Fibroblast of the aortic adventitia (primary cell): ENCODE measurements at regions not wholly inside any gene's neighbourhood (a gene's known extent, or its start where the extent isn't known, plus 50 kb on each side); places are given as distances from the start of the nearest gene placed in this dataset.
A peak's percentile ranks its signal among the peaks of the same experiment; 100 is the strongest.
"Not testable (repeated sequence)": the region's sequence is repeated elsewhere in the genome, so short reads cannot be mapped to it uniquely, and the experiment has no call there.

Experiments used
- DNase-seq: peaks from one replicate; pipeline ENCODE4 v3.0.0-alpha.2; 2010; ENCODE audit warnings: low read depth
- H3K4me3 ChIP-seq: 2 replicates; pipeline ENCODE4 v1.5.1; 2011; ENCODE audit warnings: low read depth, mild to moderate bottlenecking, control low read depth, low read length, moderate library complexity
- CTCF ChIP-seq: IDR thresholded peaks from 2 replicates; pipeline ENCODE4 v1.5.1; 2011; ENCODE audit warnings: mild to moderate bottlenecking, low read length, control low read depth, inconsistent platforms; ENCODE audit not compliant: insufficient read depth

GRCh38 chr5:154603485-154603884 lies 125.5 kb upstream of the HAND1 start:
- no peak overlapping the region for H3K4me3 ChIP-seq
- DNase-seq: no peak
- TF ChIP-seq CTCF: no peak

GRCh38 chr5:154603011-154603410 lies 125.0 kb upstream of the HAND1 start:
- no peak overlapping the region for H3K4me3 ChIP-seq
- no peak for DNase-seq
- no peak for TF ChIP-seq CTCF

- H3K4me3 ChIP-seq: no peak overlapping the region
- DNase-seq: no peak
- no peak for TF ChIP-seq CTCF
Measured at GRCh38 chr5:154601014-154601413, 123.0 kb upstream of the HAND1 start.

GRCh38 chr5:154598021-154598420 lies 120.0 kb upstream of the HAND1 start:
- H3K4me3 ChIP-seq: no peak overlapping the region
- no peak for DNase-seq

GRCh38 chr5:154596844-154597243 lies 118.8 kb upstream of the HAND1 start:
- H3K4me3 ChIP-seq, DNase-seq: not testable (repeated sequence)

More at GRCh38 chr5:154598021-154598420, 120.0 kb upstream of the HAND1 start:
- TF ChIP-seq CTCF: no peak

- H3K4me3 ChIP-seq: no peak overlapping the region
- no peak for TF ChIP-seq CTCF
- DNase-seq: no peak
Measured at GRCh38 chr5:154595662-154596061, 117.6 kb upstream of the HAND1 start.

- peak; percentile 27 for DNase-seq
- TF ChIP-seq CTCF: no peak
- no peak overlapping the region for H3K4me3 ChIP-seq
Measured at GRCh38 chr5:154593796-154594195, 115.8 kb upstream of the HAND1 start.
